Panc1 (cell line): ENCODE measurements at regions not wholly inside any gene's neighbourhood (a gene's known extent, or its start where the extent isn't known, plus 50 kb on each side); places are given as distances from the start of the nearest gene placed in this dataset.

Source experiments
- CTCF ChIP-seq: fragments of 450-650 bp; IDR thresholded peaks from 2 replicates; pipeline ENCODE4 v1.5.1; 2017; ENCODE audit warnings: mild to moderate bottlenecking
- POLR2AphosphoS5 ChIP-seq: IDR thresholded peaks from 2 replicates; pipeline ENCODE4 v1.6.1; 2012; ENCODE audit warnings: mild to moderate bottlenecking, low read depth, low read length, moderate library complexity
- REST ChIP-seq, 2 experiments: IDR thresholded peaks; 2 replicates each; pipeline ENCODE4 v1.6.1; 2011 to 2012; ENCODE audit warnings: low read depth in 2 of 2, control low read depth in 1 of 2, low read length in 1 of 2, mild to moderate bottlenecking in 1 of 2, moderate library complexity in 1 of 2; ENCODE audit not compliant: insufficient read depth in 1 of 2
- SIN3A ChIP-seq: IDR thresholded peaks from 2 replicates; pipeline ENCODE4 v1.6.1; 2012; ENCODE audit warnings: low read depth, mild to moderate bottlenecking, low read length, moderate library complexity, borderline replicate concordance; ENCODE audit not compliant: insufficient read depth

- no peak for TF ChIP-seq CTCF
- TF ChIP-seq POLR2AphosphoS5, result no peak
- no peak for TF ChIP-seq REST (IDR thresholded peaks at IDR 0.05; ENCODE audit: insufficient read depth in 1 of 2, low read depth in 2 of 2, low read length in 1 of 2)
- TF ChIP-seq SIN3A, result no peak
Measured at GRCh38 chr13:103218253-103218652, 152.0 kb upstream of the SLC10A2 start.
